Muscle of arm (tissue), 1 donor: ENCODE measurements at regions not wholly inside any gene's neighbourhood (a gene's known extent, or its start where the extent isn't known, plus 50 kb on each side); places are given as distances from the start of the nearest gene placed in this dataset.

Experiments used
- DNase-seq: peaks from one replicate; pipeline ENCODE4 v3.0.0-alpha.2; 2013

DNA sequence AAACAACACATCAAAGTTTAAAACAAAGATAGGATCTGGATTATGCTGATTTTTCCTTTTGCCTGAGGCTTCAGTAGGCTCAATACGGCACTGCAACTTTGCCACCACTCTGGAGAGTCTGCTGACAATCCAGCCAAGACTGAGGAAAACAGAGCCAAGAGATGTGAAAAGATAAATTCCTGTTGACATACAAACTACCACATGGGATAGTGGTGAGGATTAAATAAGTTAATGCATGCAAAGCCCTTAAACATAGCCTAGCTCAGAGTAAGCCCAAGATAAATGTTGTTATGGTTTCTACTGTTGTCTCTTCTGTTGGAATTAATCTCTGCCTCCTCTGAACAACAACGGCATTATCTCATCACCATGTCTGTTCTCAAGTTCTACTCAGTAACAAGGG is 245.9 kb upstream of the LMCD1 start:
- DNase-seq = no peak

DNA sequence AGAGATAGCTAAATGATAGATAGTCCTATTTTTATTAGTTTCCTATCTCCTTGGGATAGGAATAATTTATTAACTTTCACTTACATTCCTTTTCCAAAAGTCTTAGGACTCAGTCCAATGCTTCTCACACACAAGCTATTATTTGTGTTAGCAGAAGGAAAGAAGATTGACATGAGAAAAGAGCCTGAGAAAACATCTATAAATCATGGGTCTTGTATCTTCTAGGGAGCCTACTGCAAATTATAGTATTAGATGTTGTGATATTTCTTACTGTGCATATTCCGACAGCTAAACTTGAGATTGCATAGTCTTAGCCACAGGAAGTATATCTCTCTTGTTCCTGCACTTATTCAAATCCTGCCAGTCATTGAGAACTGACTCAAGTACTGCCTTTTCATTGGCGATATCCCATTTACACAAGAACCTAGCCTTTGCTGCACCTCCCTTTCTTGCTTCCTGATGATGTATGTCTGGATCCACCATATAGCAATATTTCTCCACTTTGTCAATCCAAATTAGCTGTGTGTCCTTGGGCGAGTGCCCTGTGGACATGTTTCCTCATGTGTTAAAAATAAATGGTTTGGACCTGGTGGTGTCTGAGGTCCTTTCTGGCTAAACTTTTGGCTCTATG is 245.1 kb upstream of the LMCD1 start:
- no peak for DNase-seq

DNA sequence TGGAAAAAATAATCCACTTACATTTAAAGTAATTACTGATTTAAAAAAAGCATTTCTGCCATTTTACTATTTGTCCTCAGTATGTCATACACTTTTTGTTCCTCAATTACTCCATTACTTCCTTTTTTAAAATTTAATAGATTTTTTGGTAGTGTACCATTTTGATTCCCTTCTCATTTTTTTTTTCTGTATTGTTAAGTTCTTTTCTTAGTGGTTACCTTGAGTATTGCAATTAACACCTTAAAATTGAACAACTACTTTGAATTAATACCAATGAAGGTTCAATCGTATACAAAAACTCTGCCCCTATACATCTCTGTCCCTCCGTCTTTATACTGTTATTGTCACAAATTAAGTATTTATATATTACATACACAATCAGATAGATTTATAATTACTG is 240.6 kb upstream of the LMCD1 start:
- DNase-seq = no peak

DNA sequence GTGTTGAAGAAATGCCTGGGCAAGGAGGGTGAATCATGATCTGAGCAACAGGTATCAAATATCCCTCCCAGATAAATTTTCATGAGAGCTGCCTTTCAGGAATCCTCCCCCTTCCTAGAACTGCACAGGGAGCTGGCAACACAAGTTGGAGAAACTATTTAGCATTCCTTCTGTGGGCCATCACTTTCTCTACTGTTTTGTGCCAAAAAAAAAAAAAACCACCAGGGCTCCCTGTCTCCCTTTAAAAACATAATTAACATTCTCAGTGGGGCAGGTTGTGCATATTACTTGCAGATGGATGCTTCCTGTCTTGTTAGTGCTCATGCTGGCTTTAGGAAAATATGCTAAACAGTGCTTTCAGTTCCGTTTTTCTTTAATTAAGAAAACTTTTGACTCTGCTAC is 234.9 kb upstream of the LMCD1 start:
- DNase-seq = no peak

DNA sequence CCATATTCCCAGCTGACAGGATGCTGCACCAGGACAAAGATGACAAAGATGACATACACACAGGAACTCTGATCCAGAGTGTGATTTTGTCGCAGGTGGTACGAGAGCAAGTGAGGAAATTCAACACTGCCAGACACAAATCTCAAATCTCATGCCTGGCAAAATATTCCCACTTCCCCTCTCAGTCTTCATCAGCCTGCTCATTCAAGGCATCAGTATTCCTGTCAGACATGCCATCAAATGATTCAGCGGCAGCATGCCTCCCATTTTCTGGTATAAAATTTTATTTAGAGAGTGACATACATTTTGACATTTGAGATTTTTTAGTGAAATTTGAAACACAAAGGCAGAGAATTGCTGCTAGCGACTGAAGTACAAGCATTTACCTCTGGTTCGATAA is 228.1 kb upstream of the LMCD1 start:
- no peak for DNase-seq

DNA sequence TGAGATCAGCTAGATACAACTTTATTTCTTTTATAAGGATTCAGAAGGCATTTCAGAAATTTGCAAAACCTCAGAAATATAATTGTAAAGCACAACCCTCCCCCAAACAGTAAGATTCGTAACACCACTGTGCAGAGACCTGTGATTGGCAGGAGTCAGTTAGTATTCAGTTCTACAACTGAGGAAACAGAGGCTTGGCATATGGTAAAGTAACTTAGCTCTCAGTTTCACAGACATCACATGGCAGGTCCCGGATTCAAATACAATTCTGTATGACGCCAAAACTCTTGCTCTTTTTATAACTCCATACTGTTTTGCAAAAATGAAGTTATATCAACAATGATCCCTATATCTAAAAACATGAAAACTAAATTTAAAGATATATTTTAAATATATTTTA is 225.6 kb upstream of the LMCD1 start:
- no peak for DNase-seq

DNA sequence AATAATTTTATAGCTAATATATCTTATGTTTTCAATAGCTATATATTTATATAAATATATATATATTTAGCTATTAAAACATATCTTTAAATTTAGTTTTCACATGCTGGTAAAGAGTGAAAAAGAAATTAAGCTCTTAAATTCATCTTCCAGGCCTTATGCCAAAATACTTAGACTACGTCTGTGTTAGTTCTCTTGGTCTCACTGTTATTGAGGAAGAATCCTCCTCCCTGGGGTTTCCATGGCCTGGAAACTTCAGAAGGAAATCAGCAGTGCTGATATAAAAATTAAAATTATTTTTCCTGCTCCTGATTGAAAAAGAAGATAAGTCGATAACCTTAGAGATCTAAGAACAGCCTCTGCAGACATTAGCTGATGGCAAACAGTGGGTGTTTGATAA is 225.1 kb upstream of the LMCD1 start:
- no peak for DNase-seq

DNA sequence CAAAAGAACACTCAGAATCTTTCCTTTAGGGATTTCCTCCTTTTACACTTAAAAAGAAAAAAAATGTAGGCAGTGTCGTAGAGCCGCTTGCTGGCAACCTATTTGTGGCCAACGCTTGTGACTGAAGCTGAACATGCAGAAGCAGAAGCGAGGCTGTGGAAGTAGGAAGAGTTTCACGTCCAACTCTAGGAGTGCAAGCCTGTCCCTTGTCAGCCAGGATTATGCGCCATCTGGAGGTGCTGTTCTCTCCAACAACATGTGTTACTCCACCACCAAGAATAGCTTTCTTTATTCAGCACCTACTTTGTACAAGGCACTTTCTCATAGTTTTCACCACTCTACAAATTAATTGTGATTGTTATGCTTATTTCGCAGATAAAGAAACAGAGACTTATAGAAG is 223.2 kb upstream of the LMCD1 start:
- DNase-seq = no peak

DNA sequence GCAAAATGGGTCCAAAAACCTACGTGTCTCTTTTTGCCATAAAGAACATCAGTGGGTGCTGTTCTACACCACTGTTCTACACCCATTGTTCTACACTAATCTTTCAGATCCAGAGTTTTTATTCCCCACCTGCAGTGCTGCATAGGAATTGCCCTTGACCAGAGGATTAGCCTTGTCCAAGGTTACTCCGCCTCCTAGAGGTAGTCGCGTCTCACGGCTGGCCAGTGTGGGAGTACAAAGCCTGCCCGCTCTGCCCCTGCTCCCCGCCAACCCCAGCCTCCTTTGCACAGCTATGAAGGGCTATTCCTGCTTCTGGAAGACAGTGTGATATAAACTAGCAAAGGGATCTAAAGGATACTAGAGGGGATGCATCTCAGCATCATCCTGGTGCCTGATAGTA is 222.1 kb upstream of the LMCD1 start:
- DNase-seq = no peak

DNA sequence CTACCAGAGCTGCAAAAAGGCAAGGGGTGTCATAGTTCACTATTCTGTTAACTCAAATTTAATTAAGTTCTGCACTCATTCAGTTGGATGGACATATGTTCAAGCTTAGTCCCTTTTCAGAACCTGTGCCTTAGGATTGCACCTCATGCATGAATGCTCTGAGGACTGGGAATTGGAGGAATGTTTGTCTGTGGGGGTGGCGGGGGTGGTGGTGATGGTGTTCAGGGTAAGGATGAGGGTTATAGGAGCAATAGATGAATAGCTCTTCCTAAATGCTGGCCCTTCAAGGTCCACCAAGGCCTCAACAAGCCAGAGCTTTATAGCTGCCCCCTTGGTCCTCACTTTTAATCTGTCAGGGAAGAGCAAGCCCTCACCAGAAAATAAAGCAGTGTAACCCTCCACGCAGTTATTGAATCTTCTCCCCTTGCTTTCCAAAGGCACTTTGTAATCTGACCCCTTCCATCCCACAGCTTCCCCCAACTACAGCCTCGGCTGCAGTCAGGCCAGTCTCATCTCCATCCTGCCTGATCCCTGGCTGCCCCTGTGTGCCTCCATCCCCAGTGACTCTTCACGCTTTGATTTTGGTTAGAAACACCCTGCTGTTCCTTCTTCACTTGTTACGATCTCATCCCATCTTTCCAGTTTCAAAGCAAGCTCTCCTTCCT is 221.6 kb upstream of the LMCD1 start:
- no peak for DNase-seq

DNA sequence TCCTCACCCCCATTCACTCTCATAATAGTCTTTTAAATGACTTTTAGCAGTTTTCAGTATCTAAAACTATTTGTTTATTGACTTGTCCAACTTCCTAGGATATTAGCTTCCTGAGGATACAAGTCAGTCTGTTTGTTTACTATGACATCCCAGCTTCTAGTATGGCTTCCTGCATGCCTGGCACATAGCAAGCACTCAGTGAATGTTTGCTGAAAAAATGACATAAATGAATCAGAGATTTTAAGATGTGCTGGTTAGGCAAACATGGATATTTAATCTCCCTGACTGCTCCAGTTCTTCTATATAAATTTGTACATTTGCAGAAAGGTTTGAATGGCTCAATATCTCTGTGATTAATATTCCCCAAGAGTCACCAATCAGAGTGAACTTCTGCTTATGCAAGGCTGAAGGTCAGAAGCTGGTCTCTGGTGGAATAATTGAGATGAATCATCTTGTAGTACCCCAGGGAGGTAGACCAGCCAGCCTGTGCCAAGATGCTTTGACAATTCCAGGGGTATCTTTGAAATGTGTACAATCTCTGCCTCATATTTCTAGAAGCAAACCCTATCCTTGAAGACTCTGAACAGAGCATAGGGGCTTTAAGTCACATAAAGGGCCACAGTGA is 219.0 kb upstream of the LMCD1 start:
- no peak for DNase-seq

DNA sequence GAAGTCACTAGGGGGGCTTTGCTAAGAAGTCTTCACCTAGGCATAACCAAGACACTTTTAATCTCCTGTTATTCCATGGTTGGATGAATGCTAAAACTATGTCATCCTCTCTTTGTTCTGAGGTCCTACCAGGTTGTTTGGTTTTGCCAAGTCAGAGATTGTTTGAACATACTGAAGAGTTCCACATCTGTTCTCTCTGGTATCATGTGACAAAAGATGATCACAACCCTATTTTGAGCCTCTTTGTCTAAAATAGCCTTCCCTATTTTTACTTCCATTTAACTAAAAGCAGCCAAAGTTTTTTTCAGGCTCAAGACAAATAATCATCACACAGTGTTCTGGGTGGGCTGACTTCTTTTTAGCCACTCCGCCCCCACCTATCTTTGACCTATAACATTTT is 218.4 kb upstream of the LMCD1 start:
- DNase-seq = no peak

DNA sequence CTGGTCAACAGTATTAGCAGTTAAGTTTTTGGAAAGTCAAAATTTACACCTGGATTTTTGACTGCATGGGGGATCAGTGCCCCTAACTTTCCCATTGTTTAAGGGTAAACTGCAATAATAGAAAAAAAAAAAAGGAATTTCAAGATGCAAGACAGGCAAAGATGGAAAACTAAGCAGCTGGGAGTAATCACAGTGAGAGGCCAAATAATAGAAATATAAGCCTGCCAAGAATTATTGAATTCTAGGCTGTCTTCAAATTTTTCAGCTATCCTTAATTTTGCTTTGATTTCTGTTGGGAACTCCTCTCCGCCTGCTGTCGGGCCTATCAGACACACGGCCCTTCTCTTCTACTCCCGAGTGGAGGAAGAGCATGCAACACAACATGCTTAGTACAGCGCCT is 215.5 kb upstream of the LMCD1 start:
- peak; percentile 25 for DNase-seq

DNA sequence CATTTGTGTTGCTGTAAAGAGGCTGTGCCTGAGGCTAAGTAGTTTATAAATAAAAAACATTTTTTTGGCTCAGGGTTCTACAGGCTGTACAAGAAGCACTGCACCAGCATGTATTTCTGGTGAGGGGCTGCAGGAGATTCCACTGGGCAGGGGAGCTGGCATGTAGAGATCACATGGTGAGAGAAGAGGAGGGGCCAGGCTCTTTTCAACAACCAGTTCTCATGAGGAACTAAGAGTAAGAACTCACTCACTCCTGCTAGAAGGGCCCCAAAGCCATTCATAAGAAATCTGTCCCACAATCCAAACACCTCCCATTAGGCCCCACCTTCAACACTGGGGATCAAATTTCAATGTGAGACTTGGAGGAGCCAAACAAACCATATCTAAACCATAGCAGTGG is 214.9 kb upstream of the LMCD1 start:
- no peak for DNase-seq

DNA sequence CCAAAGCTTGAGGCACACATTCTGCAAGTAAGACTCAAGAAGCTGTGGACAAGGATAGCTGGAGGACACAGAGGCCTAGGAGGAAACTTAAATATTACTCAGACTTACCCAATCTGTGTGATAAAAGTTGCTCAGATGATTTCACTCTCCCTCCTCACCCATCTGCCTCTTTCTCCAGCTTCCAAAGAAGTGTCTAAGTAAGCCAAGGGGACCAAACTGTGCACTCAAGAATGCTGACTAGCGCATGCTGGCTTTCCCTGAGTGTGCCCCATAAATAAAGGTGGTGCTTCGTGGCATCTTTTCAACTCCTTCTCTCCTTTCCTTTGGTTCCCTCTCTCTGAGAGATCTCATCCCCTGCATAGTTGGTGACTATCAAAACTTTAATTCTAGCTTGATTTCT is 211.0 kb upstream of the LMCD1 start:
- DNase-seq = no peak

DNA sequence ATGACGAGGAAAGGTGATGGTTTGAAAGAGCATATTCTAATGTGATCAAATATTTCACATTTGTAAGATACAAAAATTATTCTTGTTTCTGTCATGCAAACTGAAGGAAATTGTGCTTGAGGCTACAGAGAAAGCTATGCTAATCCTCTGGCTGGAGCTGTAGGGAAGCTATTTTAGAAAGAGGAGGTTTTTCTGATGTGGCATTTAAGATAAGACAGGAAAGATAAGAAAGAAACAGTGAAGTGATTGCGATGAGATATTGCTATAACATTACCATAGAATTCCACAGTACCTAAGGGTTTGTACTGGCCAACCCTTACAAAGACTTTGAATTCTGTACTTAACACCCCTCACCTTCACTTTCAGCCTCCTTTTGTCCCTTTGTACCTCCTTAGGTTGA is 205.2 kb upstream of the LMCD1 start:
- no peak for DNase-seq

DNA sequence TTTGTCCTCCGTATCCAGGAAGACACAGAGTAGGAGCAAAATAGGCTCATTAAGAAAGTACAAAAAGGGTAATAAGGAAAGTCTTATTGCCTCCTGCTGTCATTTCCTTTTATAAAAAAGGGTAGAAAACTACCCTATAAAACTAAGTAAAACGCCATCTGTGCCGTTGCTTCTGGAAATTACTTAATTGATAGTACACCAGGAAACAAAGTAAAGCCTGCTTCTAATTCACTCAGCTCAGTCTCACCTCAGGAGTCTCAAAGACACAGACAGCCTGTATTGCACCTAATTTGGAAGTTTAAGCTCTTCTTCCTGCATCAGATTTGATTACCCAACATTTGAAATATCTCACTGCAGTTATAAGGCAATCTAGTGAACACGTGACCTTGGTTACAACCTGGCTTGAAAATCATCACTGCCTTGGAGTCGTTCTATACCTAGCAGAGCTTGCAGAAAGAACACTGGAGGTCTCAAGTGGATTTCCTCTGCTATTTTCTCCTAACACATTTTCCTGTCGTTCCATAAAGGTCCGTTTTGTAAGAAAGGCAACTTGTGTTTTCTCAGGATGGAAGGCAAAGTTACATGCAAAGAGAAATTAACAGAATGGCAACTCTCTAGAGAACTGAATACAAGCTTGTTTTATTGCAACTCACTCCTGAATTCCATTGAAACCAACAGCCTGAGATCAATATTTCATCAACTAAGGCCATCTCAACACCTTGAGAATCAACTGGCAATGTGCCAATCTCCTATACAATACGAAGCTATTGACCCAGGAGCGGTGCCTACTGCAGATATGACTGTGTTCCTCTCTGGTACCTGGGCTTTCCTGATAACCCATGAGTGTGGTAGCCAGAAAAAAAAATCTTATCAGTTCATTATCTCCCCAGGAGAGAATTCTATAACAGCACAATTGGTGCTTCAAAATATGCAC is 203.3 kb upstream of the LMCD1 start:
- no peak for DNase-seq

DNA sequence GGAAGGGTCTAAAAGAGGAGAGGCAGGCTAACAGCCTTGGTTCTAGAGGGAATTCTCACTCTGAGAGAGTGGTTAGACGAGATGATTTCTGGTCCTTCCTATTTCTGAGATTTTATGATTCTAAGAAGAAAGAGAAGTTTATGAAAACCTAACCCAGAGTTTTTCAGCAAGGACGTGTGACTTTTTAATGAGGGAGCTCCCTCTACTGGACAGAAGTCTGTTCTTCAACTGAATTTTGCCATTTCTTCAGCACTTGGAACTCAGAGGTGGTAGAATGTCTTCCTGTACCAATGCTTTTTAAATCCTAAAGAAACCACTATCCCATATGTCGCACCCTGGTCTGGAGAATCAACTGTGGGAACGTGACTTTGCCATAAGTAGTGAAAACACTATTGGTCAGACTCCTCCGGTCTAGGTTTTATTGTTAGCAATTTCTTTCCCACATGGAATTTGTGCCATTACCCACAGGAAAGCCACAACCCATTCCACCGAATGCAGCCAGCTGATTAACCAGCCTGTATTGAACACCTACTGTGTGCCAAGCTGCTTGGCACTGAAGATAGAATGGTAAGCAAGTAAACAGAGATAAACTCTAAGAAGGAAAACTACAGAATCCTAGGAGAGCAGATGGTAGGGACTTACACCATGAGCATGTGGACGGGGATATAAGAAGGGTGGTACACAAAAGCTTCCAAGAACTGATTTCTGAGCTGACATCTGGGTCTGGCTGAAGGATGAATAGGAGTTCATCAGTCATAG is 199.5 kb upstream of the LMCD1 start:
- DNase-seq = peak; percentile 65

DNA sequence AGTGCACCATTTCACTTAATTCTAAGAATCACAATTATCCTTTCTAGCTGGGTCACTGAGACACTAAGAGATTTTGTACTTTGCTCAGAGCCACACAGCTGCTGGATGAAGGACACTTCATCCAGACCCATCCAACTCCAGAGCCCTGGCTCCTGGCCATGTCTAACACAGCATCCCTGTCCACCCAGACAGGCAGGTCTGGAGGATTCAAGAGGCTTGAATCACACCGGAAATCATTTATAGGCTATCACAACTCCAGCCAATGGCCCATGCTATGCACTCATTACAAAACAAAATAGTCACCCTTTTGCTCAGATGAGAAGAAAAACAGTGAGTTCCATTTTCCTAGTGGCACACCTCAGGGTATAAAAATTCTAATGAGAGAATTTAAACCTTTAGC is 198.2 kb upstream of the LMCD1 start:
- DNase-seq = no peak

DNA sequence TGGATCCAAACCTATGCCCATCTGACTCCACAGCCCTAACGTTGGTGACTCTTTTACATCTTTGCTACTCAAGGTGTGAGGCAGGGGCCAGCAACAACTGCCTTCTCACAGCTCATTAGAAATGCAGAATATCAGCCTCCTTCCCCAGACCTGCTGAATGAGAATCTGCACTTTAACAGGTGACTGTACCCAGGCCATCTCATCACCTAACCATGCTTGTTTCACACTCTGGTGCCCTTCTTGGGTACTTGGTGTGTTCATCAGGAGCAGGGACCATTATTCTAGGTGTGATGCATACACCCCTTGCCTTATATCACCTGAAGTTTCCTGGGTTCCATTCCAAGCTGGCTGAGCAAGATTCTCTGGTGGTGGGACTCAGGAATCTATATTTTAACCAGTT is 196.3 kb upstream of the LMCD1 start:
- no peak for DNase-seq

DNA sequence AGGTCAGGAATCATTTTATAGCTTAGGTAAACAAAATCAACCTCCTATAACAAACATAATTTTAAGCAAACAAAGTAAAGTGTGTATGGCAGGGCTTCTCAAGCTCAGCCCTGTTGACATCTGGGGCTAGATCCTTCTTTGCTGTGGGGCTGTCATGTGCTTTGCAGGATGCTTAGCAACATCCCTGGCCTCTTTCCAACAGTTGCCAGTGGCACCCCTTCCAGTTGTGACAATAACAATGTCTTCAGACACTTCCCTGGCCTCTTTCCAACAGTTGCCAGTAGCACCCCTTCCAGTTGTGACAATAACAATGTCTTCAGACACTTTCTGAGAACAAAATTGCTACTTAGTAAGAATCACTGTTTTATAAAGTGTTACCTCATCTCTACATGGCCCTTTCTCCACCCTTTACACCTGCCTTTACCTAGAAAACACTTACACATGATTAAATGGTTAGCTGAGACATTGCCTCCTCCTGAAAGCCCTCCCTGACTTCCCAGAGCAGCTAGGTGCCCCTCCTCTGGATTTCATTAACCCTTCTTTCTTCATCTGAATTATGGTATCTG is 194.0 kb upstream of the LMCD1 start:
- DNase-seq = no peak

DNA sequence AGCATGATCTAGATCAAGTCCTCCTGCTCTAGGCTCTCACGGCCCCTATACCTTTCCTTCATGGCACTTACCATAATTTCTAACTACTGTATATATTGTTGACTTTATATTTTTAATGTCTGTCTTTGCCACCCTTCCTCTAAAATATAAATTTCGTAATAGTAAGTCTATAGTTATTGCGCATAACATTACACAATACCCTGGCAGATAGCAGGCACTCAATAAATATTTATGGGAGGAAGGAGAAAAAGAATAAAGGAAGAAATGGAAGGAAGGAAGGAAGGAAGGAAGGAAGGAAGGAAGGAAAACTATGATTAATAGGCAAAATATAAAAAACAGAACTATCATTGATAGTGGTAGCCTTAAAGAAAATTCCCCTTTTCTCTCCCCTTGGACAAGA is 190.3 kb upstream of the LMCD1 start:
- DNase-seq = no peak
